ENCODE measurements at regions not wholly inside any gene's neighbourhood (a gene's known extent, or its start where the extent isn't known, plus 50 kb on each side); places are given as distances from the start of the nearest gene placed in this dataset.

DNA sequence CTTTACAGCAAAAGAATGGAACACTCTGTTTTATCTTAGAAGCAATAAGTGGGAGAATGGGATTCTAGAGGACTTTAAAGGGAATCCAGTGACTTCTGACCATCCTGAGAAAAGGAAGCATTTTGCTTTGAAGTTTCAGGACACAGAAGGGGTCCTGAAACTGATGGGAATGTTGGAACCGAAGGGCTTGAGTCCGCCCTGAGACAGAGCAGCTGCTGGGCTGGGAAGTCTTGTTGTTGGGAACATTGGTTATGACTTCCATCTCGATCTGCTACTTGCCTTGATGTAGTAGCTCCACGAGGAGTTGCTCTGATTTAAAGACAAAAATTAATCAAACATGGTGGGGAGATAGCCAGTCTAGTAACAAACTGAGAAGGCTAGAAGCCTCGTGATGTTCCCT lies 177.6 kb downstream of the JCAD start:
- ChIA-PET POLR2A (no interaction called here), CTCF (no interaction called here)
- no peak overlapping the region for H3K4me3 Mint-ChIP-seq
- WGBS (ENCODE audit: insufficient coverage) = 85% methylated on average over 5 of the region's 5 CpGs
- Histone ChIP-seq H3K79me2 (ENCODE audit: control insufficient read depth, insufficient read depth, low read length) (no peaks in the 10 kb centered on the region), H3K9me3 (ENCODE audit: control extremely low read depth in 1 of 3, control insufficient read depth in 2 of 3, insufficient read depth in 1 of 3, low read length in 2 of 3) (peaks cover 0 to 3% (median 0%) of the 10 kb centered on the region in 3 donors), H3K4me2 (replicated peaks; ENCODE audit: low read depth, low read length, poor library complexity, severe bottlenecking) (no peak overlapping the region), H4K20me1 (ENCODE audit: control insufficient read depth, insufficient read depth, low read length, poor library complexity, severe bottlenecking) (no peaks in the 10 kb centered on the region), H3K4me1 (ENCODE audit: control insufficient read depth in 2 of 2, insufficient read depth in 2 of 2, low read length in 2 of 2) (no peaks in the 10 kb centered on the region), H3K36me3 (replicated peaks in 1 of 2; ENCODE audit: control extremely low read depth in 1 of 2, control insufficient read depth in 1 of 2, extremely low read depth in 1 of 2, insufficient read depth in 2 of 2, low read length in 1 of 2) (no peaks in the 10 kb centered on the region), H3K27me3 (replicated peaks in 1 of 4; ENCODE audit: control extremely low read depth in 1 of 4, control insufficient read depth in 3 of 4, insufficient read depth in 4 of 4, low read length in 3 of 4) (peaks cover 0 to 4% (median 1%) of the 10 kb centered on the region in 4 experiments), H3K27ac (ENCODE audit: low read length in 2 of 2) (no peak overlapping the region), H2AFZ (ENCODE audit: insufficient read depth, low read depth, low read length, poor library complexity, severe bottlenecking) (no peak overlapping the region), H3K4me3 (ENCODE audit: control extremely low read depth in 1 of 5, extremely low read depth in 1 of 5, insufficient read depth in 1 of 5, low read depth in 2 of 5, low read length in 4 of 5) (no peak overlapping the region), H3K9ac (ENCODE audit: low read length) (no peak overlapping the region)
- TF ChIP-seq, protein P1, sequence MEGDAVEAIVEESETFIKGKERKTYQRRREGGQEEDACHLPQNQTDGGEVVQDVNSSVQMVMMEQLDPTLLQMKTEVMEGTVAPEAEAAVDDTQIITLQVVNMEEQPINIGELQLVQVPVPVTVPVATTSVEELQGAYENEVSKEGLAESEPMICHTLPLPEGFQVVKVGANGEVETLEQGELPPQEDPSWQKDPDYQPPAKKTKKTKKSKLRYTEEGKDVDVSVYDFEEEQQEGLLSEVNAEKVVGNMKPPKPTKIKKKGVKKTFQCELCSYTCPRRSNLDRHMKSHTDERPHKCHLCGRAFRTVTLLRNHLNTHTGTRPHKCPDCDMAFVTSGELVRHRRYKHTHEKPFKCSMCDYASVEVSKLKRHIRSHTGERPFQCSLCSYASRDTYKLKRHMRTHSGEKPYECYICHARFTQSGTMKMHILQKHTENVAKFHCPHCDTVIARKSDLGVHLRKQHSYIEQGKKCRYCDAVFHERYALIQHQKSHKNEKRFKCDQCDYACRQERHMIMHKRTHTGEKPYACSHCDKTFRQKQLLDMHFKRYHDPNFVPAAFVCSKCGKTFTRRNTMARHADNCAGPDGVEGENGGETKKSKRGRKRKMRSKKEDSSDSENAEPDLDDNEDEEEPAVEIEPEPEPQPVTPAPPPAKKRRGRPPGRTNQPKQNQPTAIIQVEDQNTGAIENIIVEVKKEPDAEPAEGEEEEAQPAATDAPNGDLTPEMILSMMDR (IDR thresholded peaks at IDR 0.05) = no peak
- TF ChIP-seq EZH2 (IDR thresholded peaks at IDR 0.05; ENCODE audit: borderline replicate concordance, insufficient read depth, low read depth, low read length, poor library complexity, severe bottlenecking) = no peak
- DNase-seq (no peak), ATAC-seq (ENCODE audit: low read depth) (no peak)
- no peaks in the 10 kb centered on the region for H3K9me3 Mint-ChIP-seq (ENCODE audit: insufficient read depth)
- H3K4me1 Mint-ChIP-seq = no peaks in the 10 kb centered on the region
- peaks cover 9% of the 10 kb centered on the region for H3K27me3 Mint-ChIP-seq
- intact Hi-C loops (cut with micrococcal nuclease) = no loop called here
- H3K27ac Mint-ChIP-seq = no peak overlapping the region

DNA sequence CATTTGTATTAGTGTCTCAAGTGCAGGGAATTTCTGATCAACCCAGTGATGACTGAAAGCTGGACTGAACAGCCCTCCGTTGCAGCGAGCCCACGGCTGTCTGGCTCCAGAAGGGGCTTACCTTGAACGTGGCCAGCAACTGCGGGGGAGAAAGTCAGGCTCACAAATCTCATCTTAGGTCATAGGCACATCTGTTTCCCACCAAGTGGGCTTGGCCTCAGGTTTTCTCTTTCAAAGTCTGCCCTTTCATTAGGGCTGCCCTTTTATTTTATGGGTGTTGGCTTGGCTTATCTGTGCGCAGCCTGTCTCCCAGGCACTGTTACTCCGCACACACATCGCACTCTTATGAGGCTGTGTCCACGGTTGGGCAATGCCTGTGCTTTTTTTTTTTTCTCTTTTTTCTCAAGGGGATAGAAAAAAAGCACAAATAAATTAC lies 178.0 kb downstream of the JCAD start:
- CTCF ChIA-PET = no interaction called here
- H3K27ac Mint-ChIP-seq = no peak overlapping the region
- intact Hi-C loops (cut with micrococcal nuclease) = no loop called here
- H3K4me3 Mint-ChIP-seq = no peak overlapping the region
- Histone ChIP-seq H2AFZ (ENCODE audit: insufficient read depth, low read depth, low read length, poor library complexity, severe bottlenecking) (no peak overlapping the region), H3K9me3 (ENCODE audit: control extremely low read depth in 1 of 3, control insufficient read depth in 2 of 3, insufficient read depth in 1 of 3, low read length in 2 of 3) (peaks cover 0 to 3% (median 0%) of the 10 kb centered on the region in 3 donors), H3K36me3 (replicated peaks in 1 of 2; ENCODE audit: control extremely low read depth in 1 of 2, control insufficient read depth in 1 of 2, extremely low read depth in 1 of 2, insufficient read depth in 2 of 2, low read length in 1 of 2) (no peaks in the 10 kb centered on the region), H3K4me3 (ENCODE audit: control extremely low read depth in 1 of 5, extremely low read depth in 1 of 5, insufficient read depth in 1 of 5, low read depth in 2 of 5, low read length in 4 of 5) (no peak overlapping the region), H3K27me3 (replicated peaks in 1 of 4; ENCODE audit: control extremely low read depth in 1 of 4, control insufficient read depth in 3 of 4, insufficient read depth in 4 of 4, low read length in 3 of 4) (peaks cover 0 to 4% (median 1%) of the 10 kb centered on the region in 4 experiments), H3K27ac (ENCODE audit: low read length in 2 of 2) (no peak overlapping the region), H3K4me1 (ENCODE audit: control insufficient read depth in 2 of 2, insufficient read depth in 2 of 2, low read length in 2 of 2) (no peaks in the 10 kb centered on the region), H3K9ac (ENCODE audit: low read length) (no peak overlapping the region), H3K4me2 (replicated peaks; ENCODE audit: low read depth, low read length, poor library complexity, severe bottlenecking) (no peak overlapping the region), H4K20me1 (ENCODE audit: control insufficient read depth, insufficient read depth, low read length, poor library complexity, severe bottlenecking) (no peaks in the 10 kb centered on the region), H3K79me2 (ENCODE audit: control insufficient read depth, insufficient read depth, low read length) (no peaks in the 10 kb centered on the region)
- 97% methylated on average over 7 of the region's 9 CpGs for WGBS (ENCODE audit: insufficient coverage)
- ATAC-seq (ENCODE audit: low read depth) (no peak), DNase-seq (no peak)
- no peaks in the 10 kb centered on the region for H3K4me1 Mint-ChIP-seq
- H3K9me3 Mint-ChIP-seq (ENCODE audit: insufficient read depth) = no peaks in the 10 kb centered on the region
- TF ChIP-seq, protein P1 (IDR thresholded peaks at IDR 0.05) = no peak
- no peak for TF ChIP-seq EZH2 (IDR thresholded peaks at IDR 0.05; ENCODE audit: borderline replicate concordance, insufficient read depth, low read depth, low read length, poor library complexity, severe bottlenecking)
- POLR2A ChIA-PET = no interaction called here
- H3K27me3 Mint-ChIP-seq = peaks cover 12% of the 10 kb centered on the region

All from B cell (primary cell).